Thyroid gland (tissue), 4 donors: ENCODE measurements at regions not wholly inside any gene's neighbourhood (a gene's known extent, or its start where the extent isn't known, plus 50 kb on each side); places are given as distances from the start of the nearest gene placed in this dataset.

Source experiments
- DNase-seq, 2 donors: peaks; one replicate each; pipeline ENCODE4 v3.0.0-alpha.2; 2019
- H3K27ac ChIP-seq, 3 donors: fragments of 200-600 bp; sonication (generic); 1 replicate in 2 of 3; 2 replicates in 1 of 3; pipeline ENCODE4 v1.5.1; 2016 to 2019; ENCODE audit warnings: mild to moderate bottlenecking in 1 of 3, moderate library complexity in 1 of 3
- H3K27me3 ChIP-seq: fragments of 200-600 bp; sonication (generic); one replicate; pipeline ENCODE4 v1.5.1; 2019
- H3K36me3 ChIP-seq, 2 donors: fragments of 200-600 bp; sonication (generic); one replicate each; pipeline ENCODE4 v1.5.1; 2016 to 2019
- H3K4me1 ChIP-seq, 2 donors: fragments of 200-600 bp; sonication (generic); one replicate each; pipeline ENCODE4 v1.5.1; 2017 to 2019
- H3K4me3 ChIP-seq, 3 donors: fragments of 200-600 bp; sonication (generic); replicated peaks in 1 of 3; 1 replicate in 2 of 3; 2 replicates in 1 of 3; pipeline ENCODE4 v1.5.1; 2016; ENCODE audit warnings: mild to moderate bottlenecking in 1 of 3
- H3K9me3 ChIP-seq: fragments of 200-600 bp; sonication (generic); one replicate; pipeline ENCODE4 v1.5.1; 2017
- POLR2A ChIP-seq, 2 donors: fragments of 450-650 bp; IDR thresholded peaks; one replicate each; pipeline ENCODE4 v1.6.1; 2017; ENCODE audit warnings: antibody characterized with exemption in 2 of 2, mild to moderate bottlenecking in 2 of 2, moderate library complexity in 1 of 2
- WGBS, 2 donors: methylation state at CpG; one replicate each; pipeline ENCODE4 v1.1.5; 2017; 5-methylcytosine and 5-hydroxymethylcytosine counted together
- intact Hi-C: fragments of 100-400 bp; cut with DNase I; formaldehyde crosslinking; loops from one replicate; pipeline ENCODE4 v1.15.1; 2023
- TF ChIP-seq, protein P1 (sequence below), 6 experiments: fragments of 200-600 bp in 3 of 6; fragments of 450-650 bp in 3 of 6; sonication (generic) in 3 of 6; IDR thresholded peaks; one replicate each; pipeline ENCODE4 v1.5.1; 2016 to 2019; ENCODE audit warnings: antibody characterized with exemption in 6 of 6, mild to moderate bottlenecking in 2 of 6, inconsistent platforms in 1 of 6, moderate library complexity in 1 of 6

DNA sequence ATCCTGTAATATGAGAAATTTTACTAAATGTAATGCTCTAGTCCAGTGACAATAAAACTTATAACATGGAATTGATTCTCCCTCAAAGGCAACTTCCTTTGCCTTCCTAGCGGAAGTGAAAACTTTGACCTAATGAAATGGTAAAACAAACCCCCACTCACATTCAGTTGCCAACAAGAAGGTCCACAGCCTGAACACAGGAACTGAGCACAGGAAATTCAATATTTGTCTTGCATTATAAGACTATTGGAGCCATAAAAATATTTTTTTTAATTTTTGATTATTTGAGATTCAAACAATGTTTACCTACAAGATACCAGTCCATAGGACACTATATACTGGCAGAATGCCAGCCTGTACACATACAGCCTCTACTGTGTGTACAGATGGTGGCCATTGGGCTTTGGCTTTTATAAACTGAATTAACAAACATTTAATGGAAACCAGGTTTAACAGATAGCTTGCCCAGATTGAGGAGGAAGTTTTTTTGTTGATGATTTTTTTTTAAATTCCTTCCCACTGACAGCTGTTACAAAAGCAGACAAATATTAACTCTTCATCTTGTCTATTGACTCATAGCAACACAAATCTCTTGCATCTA lies 481.5 kb upstream of the JAG1 start:
- 55 to 75% methylated on average over 1 of the region's 1 CpG for WGBS, 2 donors

GRCh38 chr20:11156922-11157321 lies 483.1 kb upstream of the JAG1 start:
- Histone ChIP-seq H3K4me1 (peaks cover 11 to 13% of the 10 kb centered on the region in 2 donors), H3K4me3 (no peak overlapping the region), H3K27ac (no peak overlapping the region), H3K36me3 (no peaks in the 10 kb centered on the region), H3K9me3 (no peaks in the 10 kb centered on the region), H3K27me3 (no peaks in the 10 kb centered on the region)
- DNase-seq: no peak
- WGBS, 2 donors: 90 to 92% methylated on average over 3 of the region's 3 CpGs
- intact Hi-C loops: no loop called here
- TF ChIP-seq POLR2A (IDR thresholded peaks at IDR 0.05): no peak
- TF ChIP-seq, protein P1, sequence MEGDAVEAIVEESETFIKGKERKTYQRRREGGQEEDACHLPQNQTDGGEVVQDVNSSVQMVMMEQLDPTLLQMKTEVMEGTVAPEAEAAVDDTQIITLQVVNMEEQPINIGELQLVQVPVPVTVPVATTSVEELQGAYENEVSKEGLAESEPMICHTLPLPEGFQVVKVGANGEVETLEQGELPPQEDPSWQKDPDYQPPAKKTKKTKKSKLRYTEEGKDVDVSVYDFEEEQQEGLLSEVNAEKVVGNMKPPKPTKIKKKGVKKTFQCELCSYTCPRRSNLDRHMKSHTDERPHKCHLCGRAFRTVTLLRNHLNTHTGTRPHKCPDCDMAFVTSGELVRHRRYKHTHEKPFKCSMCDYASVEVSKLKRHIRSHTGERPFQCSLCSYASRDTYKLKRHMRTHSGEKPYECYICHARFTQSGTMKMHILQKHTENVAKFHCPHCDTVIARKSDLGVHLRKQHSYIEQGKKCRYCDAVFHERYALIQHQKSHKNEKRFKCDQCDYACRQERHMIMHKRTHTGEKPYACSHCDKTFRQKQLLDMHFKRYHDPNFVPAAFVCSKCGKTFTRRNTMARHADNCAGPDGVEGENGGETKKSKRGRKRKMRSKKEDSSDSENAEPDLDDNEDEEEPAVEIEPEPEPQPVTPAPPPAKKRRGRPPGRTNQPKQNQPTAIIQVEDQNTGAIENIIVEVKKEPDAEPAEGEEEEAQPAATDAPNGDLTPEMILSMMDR (IDR thresholded peaks at IDR 0.05): no peak

More for the DNA sequence above, 481.5 kb upstream of the JAG1 start:
- TF ChIP-seq POLR2A (IDR thresholded peaks at IDR 0.05): no peak
- DNase-seq: no peak
- H3K36me3 ChIP-seq: no peaks in the 10 kb centered on the region
- H3K9me3 ChIP-seq: no peaks in the 10 kb centered on the region
- no peak overlapping the region for H3K4me3 ChIP-seq
- H3K27me3 ChIP-seq: no peaks in the 10 kb centered on the region
- H3K4me1 ChIP-seq: peaks cover 9 to 12% of the 10 kb centered on the region in 2 donors
- H3K27ac ChIP-seq: no peak overlapping the region
- intact Hi-C loops: no loop called here

DNA sequence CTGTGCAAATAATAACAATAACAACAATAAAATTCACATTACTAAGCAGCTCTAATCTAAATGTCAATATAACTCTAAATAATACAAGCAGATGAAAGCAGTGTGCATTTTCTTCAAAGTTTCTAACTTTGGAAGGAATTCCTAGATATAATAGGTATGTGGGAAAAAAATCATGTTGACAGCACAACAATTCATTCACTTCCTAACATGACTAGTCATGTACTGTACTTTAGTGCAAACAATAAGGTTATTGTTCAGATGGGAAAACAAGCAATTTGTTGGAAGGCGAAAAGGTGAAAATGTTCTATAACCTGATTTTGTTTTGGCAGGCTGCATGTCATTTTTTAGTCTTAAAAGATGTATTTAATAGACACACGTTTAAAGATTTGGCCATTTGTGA lies 484.3 kb upstream of the JAG1 start:
- intact Hi-C loops: no loop called here
- Histone ChIP-seq H3K4me3 (no peak overlapping the region), H3K36me3 (no peaks in the 10 kb centered on the region), H3K27me3 (no peaks in the 10 kb centered on the region), H3K27ac (no peak overlapping the region), H3K9me3 (no peaks in the 10 kb centered on the region), H3K4me1 (peaks cover 11 to 13% of the 10 kb centered on the region in 2 donors)
- TF ChIP-seq, protein P1 (IDR thresholded peaks at IDR 0.05): no peak
- no peak for TF ChIP-seq POLR2A (IDR thresholded peaks at IDR 0.05)
- 77 to 89% methylated on average over 2 of the region's 2 CpGs for WGBS, 2 donors
- no peak for DNase-seq

GRCh38 chr20:11158589-11158988 lies 484.8 kb upstream of the JAG1 start:
- DNase-seq: no peak
- H3K4me1 ChIP-seq: peaks cover 11 to 13% of the 10 kb centered on the region in 2 donors
- TF ChIP-seq, protein P1 (IDR thresholded peaks at IDR 0.05): no peak
- no peak for TF ChIP-seq POLR2A (IDR thresholded peaks at IDR 0.05)
- H3K4me3 ChIP-seq: no peak overlapping the region
- no peaks in the 10 kb centered on the region for H3K9me3 ChIP-seq
- no peaks in the 10 kb centered on the region for H3K27me3 ChIP-seq
- intact Hi-C loops: no loop called here
- 87 to 98% methylated on average over 2 of the region's 2 CpGs for WGBS, 2 donors
- H3K36me3 ChIP-seq: no peaks in the 10 kb centered on the region
- H3K27ac ChIP-seq: no peak overlapping the region

- Histone ChIP-seq H3K9me3 (no peaks in the 10 kb centered on the region), H3K27me3 (no peaks in the 10 kb centered on the region), H3K27ac (peak overlapping the region in 2 of 3 donors; percentile 33 to 60), H3K4me3 (no peak overlapping the region), H3K36me3 (no peaks in the 10 kb centered on the region), H3K4me1 (peaks cover 11 to 13% of the 10 kb centered on the region in 2 donors)
- intact Hi-C loops: no loop called here
- 9 to 11% methylated on average over 6 of the region's 6 CpGs for WGBS, 2 donors
- TF ChIP-seq POLR2A (IDR thresholded peaks at IDR 0.05): no peak
- DNase-seq: peak; percentile 49 to 66
Measured at GRCh38 chr20:11159728-11160127, 485.9 kb upstream of the JAG1 start.

DNA sequence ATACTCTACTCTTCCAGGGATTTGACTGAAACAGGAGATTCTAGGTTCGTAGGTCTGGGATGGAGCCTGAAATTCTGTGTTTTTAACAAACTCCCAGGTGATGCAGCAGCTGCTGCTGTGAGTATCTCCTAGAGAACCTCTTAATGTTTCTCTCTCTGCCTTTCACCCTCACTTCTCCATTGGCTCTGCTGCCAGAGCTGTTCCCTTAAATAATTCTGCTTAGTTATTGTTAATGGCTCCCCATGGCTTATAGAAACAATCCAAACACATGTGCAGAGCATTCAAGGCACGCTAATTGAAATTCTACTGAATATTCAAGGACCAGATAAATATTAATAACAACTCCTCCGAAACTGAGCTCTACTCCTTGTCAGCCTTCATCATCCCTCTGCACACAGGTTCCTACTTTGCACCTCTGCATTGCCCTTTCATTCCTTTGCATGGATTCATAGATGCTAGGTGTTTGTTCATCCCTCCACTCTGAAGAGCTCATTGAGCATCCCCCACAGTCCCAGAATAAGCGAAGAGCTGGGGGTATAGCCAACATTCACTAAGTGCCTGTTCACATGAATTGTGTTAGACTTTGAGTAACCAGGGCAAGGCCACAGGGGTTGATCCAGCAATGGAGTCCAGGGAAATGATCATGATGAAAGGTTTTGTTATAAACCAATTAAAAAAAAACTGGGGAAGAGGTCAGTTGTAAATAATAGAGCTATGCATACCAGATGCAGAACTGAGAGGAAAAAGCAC lies 488.4 kb upstream of the JAG1 start:
- peaks cover 11 to 13% of the 10 kb centered on the region in 2 donors for H3K4me1 ChIP-seq
- intact Hi-C loops: no loop called here
- no peak overlapping the region for H3K4me3 ChIP-seq
- H3K36me3 ChIP-seq: no peaks in the 10 kb centered on the region
- no peak for DNase-seq
- H3K9me3 ChIP-seq: no peaks in the 10 kb centered on the region
- H3K27ac ChIP-seq: no peak overlapping the region
- H3K27me3 ChIP-seq: no peaks in the 10 kb centered on the region
- WGBS, 2 donors: 86 to 92% methylated on average over 4 of the region's 4 CpGs
- TF ChIP-seq, protein P1 (IDR thresholded peaks at IDR 0.05): no peak
- TF ChIP-seq POLR2A (IDR thresholded peaks at IDR 0.05): no peak
